Endothelial cell of umbilical vein (primary cell): ENCODE measurements at regions not wholly inside any gene's neighbourhood (a gene's known extent, or its start where the extent isn't known, plus 50 kb on each side); places are given as distances from the start of the nearest gene placed in this dataset.

Experiments
- BruUV-seq: library from RNA; stranded (reverse); fragments of 400-500 nt; replicated peaks from 2 replicates; lab custom pipeline; 2021; lab: Mats Ljungman, UMichigan
- CTCF ChIA-PET: fragments of 300-600, 350-600 bp; sonication (Branson Sonifier 250); formaldehyde crosslinking; loops from one replicate; lab custom pipeline; 2021; ENCODE audit warnings: antibody characterized with exemption, inconsistent platforms; lab: Charles Lee
- POLR2A ChIA-PET: fragments of 300-600, 350-600 bp; sonication (Branson Sonifier 250); formaldehyde crosslinking; loops from one replicate; lab custom pipeline; 2021; ENCODE audit warnings: antibody characterized with exemption, inconsistent platforms; lab: Charles Lee
- DNase-seq: peaks from one replicate; pipeline ENCODE4 v3.0.0-alpha.2; 2011; ENCODE audit warnings: low read depth, low spot score
- FAIRE-seq: peaks from 2 replicates; lab custom pipeline; 2011; peaks lifted over from hg19 to GRCh38; lab: Jason Lieb, UNC
- H2AFZ ChIP-seq: 2 replicates; pipeline ENCODE4 v1.6.0; 2012; ENCODE audit warnings: low read depth, low read length, control low read depth, inconsistent platforms
- H3K27ac ChIP-seq: 2 replicates; pipeline ENCODE4 v1.5.1; 2011; ENCODE audit warnings: low read depth, mild to moderate bottlenecking, control low read depth, low read length, moderate library complexity; ENCODE audit not compliant: insufficient read depth
- H3K27me3 ChIP-seq, 2 experiments: 2 replicates each; pipeline versions ENCODE4 v1.6.0 to v1.6.1; 2011; ENCODE audit warnings: low read length in 2 of 2, mixed read lengths in 1 of 2; ENCODE audit not compliant: control insufficient read depth in 2 of 2, insufficient read depth in 2 of 2
- H3K36me3 ChIP-seq, 2 experiments: 2 replicates in 1 of 2; 3 replicates in 1 of 2; pipeline ENCODE4 v1.5.1; 2011; ENCODE audit warnings: low read length in 2 of 2, mild to moderate bottlenecking in 1 of 2, moderate library complexity in 1 of 2; ENCODE audit not compliant: control insufficient read depth in 2 of 2, insufficient read depth in 2 of 2; ENCODE audit errors: extremely low read depth in 1 of 2
- H3K4me1 ChIP-seq: 3 replicates; pipeline ENCODE4 v1.5.1; 2011; ENCODE audit warnings: mild to moderate bottlenecking, low read length; ENCODE audit not compliant: control insufficient read depth, insufficient read depth; ENCODE audit errors: extremely low read depth
- H3K4me2 ChIP-seq: 2 replicates; pipeline ENCODE4 v1.6.1; 2011; ENCODE audit warnings: low read length, control low read depth, mixed read lengths; ENCODE audit not compliant: insufficient read depth
- H3K4me3 ChIP-seq, 3 experiments: fragments of 200-600 bp in 1 of 3; sonication (generic), shearing (Covaris generic) in 1 of 3; replicated peaks in 1 of 3; 2 replicates each; pipeline ENCODE4 v1.5.1; 2011 to 2016; ENCODE audit warnings: control low read depth in 3 of 3, low read length in 3 of 3, mild to moderate bottlenecking in 2 of 3, inconsistent platforms in 1 of 3, low read depth in 1 of 3, moderate library complexity in 1 of 3; ENCODE audit not compliant: insufficient read depth in 1 of 3
- H3K79me2 ChIP-seq: 2 replicates; pipeline ENCODE4 v1.6.0; 2012; ENCODE audit warnings: low read length, inconsistent platforms; ENCODE audit not compliant: control insufficient read depth, insufficient read depth
- H3K9ac ChIP-seq: replicated peaks from 2 replicates; pipeline ENCODE3; 2011; ENCODE audit warnings: low read length, control low read depth; ENCODE audit not compliant: insufficient read depth; ENCODE audit errors: extremely low read depth
- H3K9me1 ChIP-seq: replicated peaks from 3 replicates; pipeline ENCODE4 v1.6.0; 2011; ENCODE audit warnings: mild to moderate bottlenecking, low read length; ENCODE audit not compliant: control insufficient read depth, insufficient read depth; ENCODE audit errors: extremely low read depth
- H3K9me3 ChIP-seq: replicated peaks from 2 replicates; pipeline ENCODE4 v1.5.1; 2012; ENCODE audit warnings: low read length, inconsistent platforms; ENCODE audit not compliant: control insufficient read depth, insufficient read depth
- H4K20me1 ChIP-seq: replicated peaks from 2 replicates; pipeline ENCODE3; 2011; ENCODE audit warnings: mild to moderate bottlenecking, low read length; ENCODE audit not compliant: control insufficient read depth, insufficient read depth; ENCODE audit errors: extremely low read depth
- CTCF ChIP-seq, 2 donors: IDR thresholded peaks; 1 replicate in 1 of 2; 2 replicates in 1 of 2; pipeline ENCODE4 v1.5.1; 2011; ENCODE audit warnings: low read length in 2 of 2, mild to moderate bottlenecking in 2 of 2, moderate library complexity in 2 of 2, control low read depth in 1 of 2, inconsistent platforms in 1 of 2, low read depth in 1 of 2; ENCODE audit not compliant: insufficient read depth in 1 of 2; ENCODE audit errors: extremely low read depth in 1 of 2
- EZH2 ChIP-seq: IDR thresholded peaks from 2 replicates; pipeline ENCODE4 v1.6.1; 2012; ENCODE audit warnings: borderline replicate concordance, low read depth, mild to moderate bottlenecking, moderate library complexity, low read length, inconsistent platforms; ENCODE audit not compliant: severe bottlenecking
- FOS ChIP-seq: IDR thresholded peaks from 2 replicates; pipeline ENCODE4 v1.6.1; 2011; ENCODE audit warnings: mild to moderate bottlenecking, low read length, moderate library complexity, borderline replicate concordance; ENCODE audit not compliant: insufficient read depth
- GATA2 ChIP-seq: IDR thresholded peaks from 2 replicates; pipeline ENCODE4 v1.7.0; 2011; ENCODE audit warnings: low read depth, mild to moderate bottlenecking, moderate library complexity, mixed read lengths, low read length; ENCODE audit not compliant: insufficient read length, insufficient read depth
- JUN ChIP-seq: IDR thresholded peaks from 2 replicates; pipeline ENCODE4 v1.6.1; 2011; ENCODE audit warnings: borderline replicate concordance, low read depth; ENCODE audit not compliant: insufficient read length, insufficient read depth
- MAX ChIP-seq: IDR thresholded peaks from 2 replicates; pipeline ENCODE4 v1.6.1; 2011; ENCODE audit not compliant: insufficient read depth, insufficient read length
- MYC ChIP-seq: IDR thresholded peaks from one replicate; pipeline ENCODE4 v1.6.1; 2011; ENCODE audit warnings: mild to moderate bottlenecking, low read depth, low read length
- POLR2A ChIP-seq: IDR thresholded peaks from 2 replicates; pipeline ENCODE4 v1.6.1; 2012; ENCODE audit warnings: low read depth, mild to moderate bottlenecking, control low read depth, low read length
- POLR2AphosphoS5 ChIP-seq: IDR thresholded peaks from 2 replicates; pipeline ENCODE4 v1.6.1; 2012; ENCODE audit warnings: low read depth, mild to moderate bottlenecking, control low read depth, low read length, moderate library complexity; ENCODE audit not compliant: insufficient read depth
- dilution Hi-C: fragments of 300-500 bp; cut with MboI; formaldehyde crosslinking; loops from one replicate; pipeline ENCODE4 v1.15.0; 2019; ENCODE audit warnings: low sequenced_read_pairs; ENCODE audit not compliant: extremely low pct_ligation_motif_present
- intact Hi-C: fragments of 100-400 bp; cut with micrococcal nuclease; formaldehyde crosslinking; loops from one replicate; pipeline ENCODE4 v1.10.0; 2022

- H3K4me3 ChIP-seq = no peak overlapping the region
- intact Hi-C loops = no loop called here
- H3K9me3 ChIP-seq = no peaks in the 10 kb centered on the region
- DNase-seq (no peak), FAIRE-seq (no peak)
- H4K20me1 ChIP-seq = no peaks in the 10 kb centered on the region
- no peaks in the 10 kb centered on the region for H3K27me3 ChIP-seq
- CTCF ChIA-PET = no interaction called here
- dilution Hi-C loops = no loop called here
- H3K27ac ChIP-seq = no peak overlapping the region
- POLR2A ChIA-PET = no interaction called here
- no peaks in the 10 kb centered on the region for H3K36me3 ChIP-seq
- no peaks in the 10 kb centered on the region for H3K4me1 ChIP-seq
- no TSS peak for BruUV-seq
- no peaks in the 10 kb centered on the region for H3K9me1 ChIP-seq
- H3K9ac ChIP-seq = no peak overlapping the region
- TF ChIP-seq MYC (no peak), FOS (no peak), POLR2A (no peak)
- H3K79me2 ChIP-seq = no peaks in the 10 kb centered on the region
- H3K4me2 ChIP-seq = no peak overlapping the region
- H2AFZ ChIP-seq = no peak overlapping the region
These were observed 117.6 kb upstream of the IGSF10 start for GRCh38 chr3:151578495-151578894.

- BruUV-seq = no TSS peak
- Histone ChIP-seq H3K27ac (no peak overlapping the region), H4K20me1 (no peaks in the 10 kb centered on the region), H3K4me3 (no peak overlapping the region), H2AFZ (no peak overlapping the region), H3K27me3 (no peaks in the 10 kb centered on the region), H3K4me2 (no peak overlapping the region), H3K4me1 (no peaks in the 10 kb centered on the region), H3K9me1 (no peaks in the 10 kb centered on the region), H3K9ac (no peak overlapping the region), H3K9me3 (no peaks in the 10 kb centered on the region), H3K79me2 (no peaks in the 10 kb centered on the region), H3K36me3 (no peaks in the 10 kb centered on the region)
- TF ChIP-seq POLR2A (no peak), POLR2AphosphoS5 (no peak), FOS (no peak), CTCF (IDR thresholded peaks at IDR 0.05; ENCODE audit: extremely low read depth in 1 of 2, insufficient read depth in 1 of 2, low read depth in 1 of 2, low read length in 2 of 2) (no peak), JUN (no peak), MAX (no peak), GATA2 (no peak), EZH2 (no peak), MYC (no peak)
- ChIA-PET CTCF (no interaction called here), POLR2A (no interaction called here)
- intact Hi-C loops (no loop called here), dilution Hi-C loops (no loop called here)
- FAIRE-seq (no peak), DNase-seq (no peak)
These were observed 115.8 kb upstream of the IGSF10 start for GRCh38 chr3:151576511-151577137.
